Neural cell (in vitro differentiated cells): ENCODE measurements at regions not wholly inside any gene's neighbourhood (a gene's known extent, or its start where the extent isn't known, plus 50 kb on each side); places are given as distances from the start of the nearest gene placed in this dataset.

Experiments used
- H2AFZ ChIP-seq: fragments of 200-600, 300-800 bp; sonication (generic), shearing (Covaris generic); 2 replicates; pipeline ENCODE4 v1.6.0; 2014; ENCODE audit warnings: low read depth, mild to moderate bottlenecking, antibody characterized with exemption, low read length, moderate library complexity
- H3F3A ChIP-seq: fragments of 200-600 bp; shearing (Covaris generic); 2 replicates; pipeline ENCODE4 v1.6.1; 2016; ENCODE audit warnings: mild to moderate bottlenecking, moderate library complexity, mixed read lengths, antibody characterized with exemption, low read length; ENCODE audit not compliant: insufficient read depth, poor library complexity, severe bottlenecking
- H3K27ac ChIP-seq: fragments of 200-600, 300-800 bp; sonication (generic), shearing (Covaris generic); 2 replicates; pipeline ENCODE4 v1.5.1; 2014; ENCODE audit warnings: mild to moderate bottlenecking, low read length, moderate library complexity
- H3K27me3 ChIP-seq: fragments of 300-800, 200-600 bp; sonication (generic), shearing (Covaris generic); 2 replicates; pipeline ENCODE4 v1.6.0; 2014; ENCODE audit warnings: mild to moderate bottlenecking, low read depth, low read length, moderate library complexity; ENCODE audit not compliant: insufficient read depth
- H3K36me3 ChIP-seq: fragments of 300-800, 200-600 bp; sonication (generic), shearing (Covaris generic); 2 replicates; pipeline ENCODE4 v1.5.1; 2014; ENCODE audit warnings: mild to moderate bottlenecking, antibody characterized with exemption, low read length, moderate library complexity; ENCODE audit not compliant: insufficient read depth
- H3K4me2 ChIP-seq: fragments of 300-800, 200-600 bp; sonication (generic), shearing (Covaris generic); 2 replicates; pipeline ENCODE4 v1.6.0; 2014; ENCODE audit warnings: mild to moderate bottlenecking, low read length
- H3K4me3 ChIP-seq: fragments of 300-800, 200-600 bp; sonication (generic), shearing (Covaris generic); 2 replicates; pipeline ENCODE4 v1.5.1; 2014; ENCODE audit warnings: mild to moderate bottlenecking, low read length, moderate library complexity
- H3K79me2 ChIP-seq: fragments of 200-600 bp; shearing (Covaris generic); replicated peaks from 2 replicates; pipeline ENCODE4 v1.6.0; 2014; ENCODE audit warnings: mild to moderate bottlenecking, low read length, moderate library complexity; ENCODE audit not compliant: insufficient read depth
- H3K9ac ChIP-seq: fragments of 300-800, 200-600 bp; sonication (generic), shearing (Covaris generic); 2 replicates; pipeline ENCODE4 v1.6.1; 2016; ENCODE audit warnings: mild to moderate bottlenecking, low read length, mixed read lengths
- H3K9me2 ChIP-seq: fragments of 200-600 bp; shearing (Covaris generic); 2 replicates; pipeline ENCODE4 v1.6.1; 2016; ENCODE audit warnings: mild to moderate bottlenecking, low read length, mixed read lengths; ENCODE audit not compliant: insufficient read depth
- H3K9me3 ChIP-seq: fragments of 200-600, 300-800 bp; sonication (generic), shearing (Covaris generic); 2 replicates; pipeline ENCODE4 v1.6.1; 2016; ENCODE audit warnings: mild to moderate bottlenecking, mixed run types, low read length, moderate library complexity, mixed read lengths
- H4K20me1 ChIP-seq: fragments of 200-600 bp; shearing (Covaris generic); 2 replicates; pipeline ENCODE4 v1.6.1; 2016; ENCODE audit warnings: mild to moderate bottlenecking, mixed run types; ENCODE audit not compliant: insufficient read depth
- CTCF ChIP-seq: fragments of 450-650 bp; IDR thresholded peaks from 2 replicates; pipeline ENCODE4 v1.5.1; 2014; ENCODE audit warnings: antibody characterized with exemption, mild to moderate bottlenecking, moderate library complexity; ENCODE audit not compliant: poor library complexity, severe bottlenecking
- EZH2 ChIP-seq: fragments of 200-600, 300-800 bp; shearing (Covaris generic), sonication (generic); IDR thresholded peaks from 2 replicates; pipeline ENCODE4 v1.6.1; 2014; ENCODE audit warnings: antibody characterized with exemption, low read length, borderline replicate concordance, mild to moderate bottlenecking; ENCODE audit not compliant: insufficient read depth, poor library complexity, severe bottlenecking
- MXI1 ChIP-seq: fragments of 450-650 bp; conservative IDR thresholded peaks from 2 replicates; pipeline ENCODE4 v1.6.1; 2014; ENCODE audit warnings: antibody characterized with exemption, mild to moderate bottlenecking; ENCODE audit not compliant: poor library complexity, severe bottlenecking
- POLR2AphosphoS5 ChIP-seq: IDR thresholded peaks from 2 replicates; pipeline ENCODE4 v1.6.1; 2012
- RAD21 ChIP-seq: fragments of 450-650 bp; conservative IDR thresholded peaks from 2 replicates; pipeline ENCODE4 v1.6.1; 2014; ENCODE audit warnings: antibody characterized with exemption, mild to moderate bottlenecking, moderate library complexity
- SMC3 ChIP-seq: fragments of 450-650 bp; conservative IDR thresholded peaks from 2 replicates; pipeline ENCODE4 v1.6.1; 2014; ENCODE audit warnings: antibody characterized with exemption, mild to moderate bottlenecking, moderate library complexity; ENCODE audit not compliant: poor library complexity
- TAF1 ChIP-seq: IDR thresholded peaks from 2 replicates; pipeline ENCODE4 v1.6.1; 2012; ENCODE audit warnings: low read depth
- TF ChIP-seq, protein P1 (sequence below): IDR thresholded peaks from 2 replicates; pipeline ENCODE4 v1.6.1; 2012; ENCODE audit warnings: borderline replicate concordance

GRCh38 chrX:26822448-26822847 lies 606.5 kb downstream of the MAGEB5 start:
- no peak overlapping the region for H3K4me2 ChIP-seq
- H3K9ac ChIP-seq: no peak overlapping the region
- no peaks in the 10 kb centered on the region for H3K36me3 ChIP-seq
- H3K79me2 ChIP-seq: no peaks in the 10 kb centered on the region
- no peaks in the 10 kb centered on the region for H3F3A ChIP-seq
- H3K4me3 ChIP-seq: no peak overlapping the region
- TF ChIP-seq, protein P1, sequence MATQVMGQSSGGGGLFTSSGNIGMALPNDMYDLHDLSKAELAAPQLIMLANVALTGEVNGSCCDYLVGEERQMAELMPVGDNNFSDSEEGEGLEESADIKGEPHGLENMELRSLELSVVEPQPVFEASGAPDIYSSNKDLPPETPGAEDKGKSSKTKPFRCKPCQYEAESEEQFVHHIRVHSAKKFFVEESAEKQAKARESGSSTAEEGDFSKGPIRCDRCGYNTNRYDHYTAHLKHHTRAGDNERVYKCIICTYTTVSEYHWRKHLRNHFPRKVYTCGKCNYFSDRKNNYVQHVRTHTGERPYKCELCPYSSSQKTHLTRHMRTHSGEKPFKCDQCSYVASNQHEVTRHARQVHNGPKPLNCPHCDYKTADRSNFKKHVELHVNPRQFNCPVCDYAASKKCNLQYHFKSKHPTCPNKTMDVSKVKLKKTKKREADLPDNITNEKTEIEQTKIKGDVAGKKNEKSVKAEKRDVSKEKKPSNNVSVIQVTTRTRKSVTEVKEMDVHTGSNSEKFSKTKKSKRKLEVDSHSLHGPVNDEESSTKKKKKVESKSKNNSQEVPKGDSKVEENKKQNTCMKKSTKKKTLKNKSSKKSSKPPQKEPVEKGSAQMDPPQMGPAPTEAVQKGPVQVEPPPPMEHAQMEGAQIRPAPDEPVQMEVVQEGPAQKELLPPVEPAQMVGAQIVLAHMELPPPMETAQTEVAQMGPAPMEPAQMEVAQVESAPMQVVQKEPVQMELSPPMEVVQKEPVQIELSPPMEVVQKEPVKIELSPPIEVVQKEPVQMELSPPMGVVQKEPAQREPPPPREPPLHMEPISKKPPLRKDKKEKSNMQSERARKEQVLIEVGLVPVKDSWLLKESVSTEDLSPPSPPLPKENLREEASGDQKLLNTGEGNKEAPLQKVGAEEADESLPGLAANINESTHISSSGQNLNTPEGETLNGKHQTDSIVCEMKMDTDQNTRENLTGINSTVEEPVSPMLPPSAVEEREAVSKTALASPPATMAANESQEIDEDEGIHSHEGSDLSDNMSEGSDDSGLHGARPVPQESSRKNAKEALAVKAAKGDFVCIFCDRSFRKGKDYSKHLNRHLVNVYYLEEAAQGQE: no peak
- TF ChIP-seq POLR2AphosphoS5: no peak
- TF ChIP-seq SMC3: no peak
- no peaks in the 10 kb centered on the region for H3K27me3 ChIP-seq
- no peaks in the 10 kb centered on the region for H3K9me2 ChIP-seq
- H4K20me1 ChIP-seq: no peaks in the 10 kb centered on the region
- H2AFZ ChIP-seq: no peak overlapping the region
- no peak overlapping the region for H3K27ac ChIP-seq
- no peaks in the 10 kb centered on the region for H3K9me3 ChIP-seq

DNA sequence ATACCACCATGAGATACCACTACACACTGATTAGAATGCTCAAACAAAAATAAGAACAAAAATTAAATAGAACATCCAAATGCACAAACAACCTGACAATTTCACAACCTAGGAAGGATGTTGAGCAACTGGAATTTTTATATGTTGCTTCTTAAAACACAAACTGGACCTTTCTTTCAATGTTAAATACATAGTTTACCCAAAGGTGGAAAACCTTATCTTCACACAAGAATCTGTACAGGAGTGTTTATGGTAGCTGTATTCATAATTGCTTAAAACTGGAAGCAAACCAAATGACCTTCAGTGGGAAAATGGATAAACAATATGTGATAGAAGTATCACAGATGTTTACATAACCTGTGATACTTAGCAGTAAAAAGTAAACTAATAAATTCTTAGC lies 573.8 kb downstream of the MAGEB5 start:
- Histone ChIP-seq H3K4me3 (no peak overlapping the region), H3K4me2 (no peak overlapping the region), H3K9ac (no peak overlapping the region), H2AFZ (no peak overlapping the region), H3K9me2 (no peaks in the 10 kb centered on the region), H3K27me3 (no peaks in the 10 kb centered on the region), H3K27ac (no peak overlapping the region), H3K79me2 (no peaks in the 10 kb centered on the region), H3F3A (no peaks in the 10 kb centered on the region), H4K20me1 (no peaks in the 10 kb centered on the region), H3K9me3 (no peaks in the 10 kb centered on the region), H3K36me3 (no peaks in the 10 kb centered on the region)
- TF ChIP-seq MXI1 (no peak), EZH2 (no peak), POLR2AphosphoS5 (no peak), TAF1 (no peak)

GRCh38 chrX:26788402-26788998 lies 572.5 kb downstream of the MAGEB5 start:
- H3K9me2 ChIP-seq: no peaks in the 10 kb centered on the region
- no peaks in the 10 kb centered on the region for H3K79me2 ChIP-seq
- H3K36me3 ChIP-seq: no peaks in the 10 kb centered on the region
- no peak overlapping the region for H3K4me2 ChIP-seq
- TF ChIP-seq CTCF (no peak), RAD21 (no peak), EZH2 (no peak)
- H3K27ac ChIP-seq: no peak overlapping the region
- H3K27me3 ChIP-seq: no peaks in the 10 kb centered on the region
- H4K20me1 ChIP-seq: no peaks in the 10 kb centered on the region
- H2AFZ ChIP-seq: no peak overlapping the region
- no peak overlapping the region for H3K9ac ChIP-seq
- no peak overlapping the region for H3K4me3 ChIP-seq
- no peaks in the 10 kb centered on the region for H3F3A ChIP-seq
- no peaks in the 10 kb centered on the region for H3K9me3 ChIP-seq
